ENCODE measurements at regions not wholly inside any gene's neighbourhood (a gene's known extent, or its start where the extent isn't known, plus 50 kb on each side); places are given as distances from the start of the nearest gene placed in this dataset.
"Not testable (repeated sequence)": the region's sequence is repeated elsewhere in the genome, so short reads cannot be mapped to it uniquely, and the experiment has no call there.

DNA sequence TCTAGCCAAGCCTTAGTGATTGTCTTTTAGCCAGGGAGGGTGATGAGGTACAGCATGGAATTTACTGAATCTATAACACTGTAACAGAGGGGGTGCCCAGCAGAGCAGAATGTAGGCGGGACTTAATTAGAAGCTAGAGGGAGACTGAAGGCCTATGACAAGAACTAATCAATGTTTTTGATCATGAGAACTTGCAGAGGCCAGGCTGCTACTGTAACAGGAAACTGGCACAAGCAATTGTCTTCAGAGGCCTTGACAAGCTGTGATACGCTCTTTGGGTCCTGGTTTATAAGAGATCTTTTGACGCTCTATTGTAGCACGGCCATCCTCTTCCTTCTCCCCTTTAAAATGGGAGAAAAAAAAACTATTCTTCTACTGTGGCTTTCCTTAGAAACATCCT lies 1297.3 kb downstream of the JRKL start:
- H4K20me1 ChIP-seq (ENCODE audit: insufficient read depth, low read depth, low read length): no peaks in the 10 kb centered on the region
- DNase-seq: no peak
- no peak overlapping the region for H3K4me3 ChIP-seq (ENCODE audit: low read length)
- H3K9ac ChIP-seq (ENCODE audit: low read length): no peak overlapping the region
- no peak overlapping the region for H2AFZ ChIP-seq (ENCODE audit: low read length)
- peaks cover 67% of the 10 kb centered on the region for H3K9me3 ChIP-seq (ENCODE audit: low read length)
- peaks cover 5% of the 10 kb centered on the region; the same call in 1 of the 2 replicates for H3K36me3 ChIP-seq (ENCODE audit: insufficient read depth, low read length)
- no peaks in the 10 kb centered on the region for H3K9me2 ChIP-seq (replicated peaks; ENCODE audit: insufficient read depth, low read length)
- no peaks in the 10 kb centered on the region for H3K4me1 ChIP-seq (ENCODE audit: low read length)
- no peak overlapping the region for H3K4me2 ChIP-seq (ENCODE audit: low read depth, low read length, poor library complexity, severe bottlenecking)
- H3K27ac ChIP-seq (ENCODE audit: low read length): no peak overlapping the region
- H3K79me2 ChIP-seq (ENCODE audit: low read length): no peaks in the 10 kb centered on the region
- H3K27me3 ChIP-seq (ENCODE audit: low read length): no peaks in the 10 kb centered on the region

GRCh38 chr11:97691061-97691460 lies 1301.2 kb downstream of the JRKL start:
- DNase-seq: no peak
- H3K4me2 ChIP-seq (ENCODE audit: low read depth, low read length, poor library complexity, severe bottlenecking): no peak overlapping the region
- H4K20me1 ChIP-seq (ENCODE audit: insufficient read depth, low read depth, low read length): no peaks in the 10 kb centered on the region
- H3K4me3 ChIP-seq (ENCODE audit: low read length): no peak overlapping the region
- no peaks in the 10 kb centered on the region for H3K27me3 ChIP-seq (ENCODE audit: low read length)
- H3K36me3 ChIP-seq (ENCODE audit: insufficient read depth, low read length): peaks cover 5% of the 10 kb centered on the region; the same call in 1 of the 2 replicates
- H2AFZ ChIP-seq (ENCODE audit: low read length): no peak overlapping the region
- no peak overlapping the region for H3K9ac ChIP-seq (ENCODE audit: low read length)
- no peaks in the 10 kb centered on the region for H3K4me1 ChIP-seq (ENCODE audit: low read length)
- no peaks in the 10 kb centered on the region for H3K79me2 ChIP-seq (ENCODE audit: low read length)
- H3K27ac ChIP-seq (ENCODE audit: low read length): no peak overlapping the region
- H3K9me3 ChIP-seq (ENCODE audit: low read length): peaks cover 53% of the 10 kb centered on the region
- no peaks in the 10 kb centered on the region for H3K9me2 ChIP-seq (replicated peaks; ENCODE audit: insufficient read depth, low read length)

- H3K4me3 ChIP-seq (ENCODE audit: low read length): no peak overlapping the region
- DNase-seq: no peak
- no peaks in the 10 kb centered on the region for H4K20me1 ChIP-seq (ENCODE audit: insufficient read depth, low read depth, low read length)
- peaks cover 69% of the 10 kb centered on the region for H3K9me3 ChIP-seq (ENCODE audit: low read length)
- H3K9me2 ChIP-seq (replicated peaks; ENCODE audit: insufficient read depth, low read length): no peaks in the 10 kb centered on the region
- H3K4me1 ChIP-seq (ENCODE audit: low read length): no peaks in the 10 kb centered on the region
- no peak overlapping the region for H3K9ac ChIP-seq (ENCODE audit: low read length)
- H3K27ac ChIP-seq (ENCODE audit: low read length): no peak overlapping the region
- no peak overlapping the region for H2AFZ ChIP-seq (ENCODE audit: low read length)
- H3K79me2 ChIP-seq (ENCODE audit: low read length): no peaks in the 10 kb centered on the region
- no peaks in the 10 kb centered on the region for H3K27me3 ChIP-seq (ENCODE audit: low read length)
- H3K4me2 ChIP-seq (ENCODE audit: low read depth, low read length, poor library complexity, severe bottlenecking): no peak overlapping the region
- no peaks in the 10 kb centered on the region for H3K36me3 ChIP-seq (ENCODE audit: insufficient read depth, low read length)
These were observed 1313.1 kb downstream of the JRKL start for GRCh38 chr11:97702951-97703350.

GRCh38 chr11:97703851-97704250 lies 1314.0 kb downstream of the JRKL start:
- Histone ChIP-seq H4K20me1 (ENCODE audit: insufficient read depth, low read depth, low read length) (no peaks in the 10 kb centered on the region), H3K27ac (ENCODE audit: low read length) (no peak overlapping the region), H2AFZ (ENCODE audit: low read length) (no peak overlapping the region), H3K79me2 (ENCODE audit: low read length) (no peaks in the 10 kb centered on the region), H3K4me1 (ENCODE audit: low read length) (no peaks in the 10 kb centered on the region), H3K9ac (ENCODE audit: low read length) (no peak overlapping the region), H3K36me3 (ENCODE audit: insufficient read depth, low read length) (no peaks in the 10 kb centered on the region), H3K9me3 (ENCODE audit: low read length) (peaks cover 67% of the 10 kb centered on the region), H3K9me2 (replicated peaks; ENCODE audit: insufficient read depth, low read length) (no peaks in the 10 kb centered on the region), H3K4me3 (ENCODE audit: low read length) (no peak overlapping the region), H3K4me2 (ENCODE audit: low read depth, low read length, poor library complexity, severe bottlenecking) (no peak overlapping the region), H3K27me3 (ENCODE audit: low read length) (no peaks in the 10 kb centered on the region)
- no peak for DNase-seq

DNA sequence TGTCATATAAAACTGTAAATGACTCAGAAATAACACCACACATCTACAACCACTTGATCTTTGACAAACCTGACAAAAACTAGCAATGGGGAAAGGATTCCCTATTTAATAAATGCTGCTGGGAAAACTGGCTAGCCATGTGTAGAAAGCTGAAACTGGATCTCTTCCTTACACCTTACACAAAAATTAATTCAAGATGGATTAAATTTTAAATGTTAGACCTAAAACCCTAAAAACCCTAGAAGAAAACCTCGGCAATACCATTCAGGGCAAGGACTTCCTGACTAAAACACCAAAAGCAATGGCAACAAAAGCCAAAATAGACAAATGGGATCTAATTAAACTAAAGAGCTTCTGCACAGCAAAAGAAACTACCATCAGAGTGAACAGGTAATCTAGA lies 1315.3 kb upstream of the CNTN5 start:
- not testable (repeated sequence) for H3K36me3 ChIP-seq (ENCODE audit: insufficient read depth, low read length); H3K9ac ChIP-seq (ENCODE audit: low read length); H4K20me1 ChIP-seq (ENCODE audit: insufficient read depth, low read depth, low read length); H3K27me3 ChIP-seq (ENCODE audit: low read length); H3K27ac ChIP-seq (ENCODE audit: low read length); H2AFZ ChIP-seq (ENCODE audit: low read length); H3K9me2 ChIP-seq (replicated peaks; ENCODE audit: insufficient read depth, low read length); H3K4me1 ChIP-seq (ENCODE audit: low read length); H3K79me2 ChIP-seq (ENCODE audit: low read length); H3K4me3 ChIP-seq (ENCODE audit: low read length); H3K4me2 ChIP-seq (ENCODE audit: low read depth, low read length, poor library complexity, severe bottlenecking)
- peak; percentile 75 for DNase-seq
- H3K9me3 ChIP-seq (ENCODE audit: low read length): peaks cover 68% of the 10 kb centered on the region

DNA sequence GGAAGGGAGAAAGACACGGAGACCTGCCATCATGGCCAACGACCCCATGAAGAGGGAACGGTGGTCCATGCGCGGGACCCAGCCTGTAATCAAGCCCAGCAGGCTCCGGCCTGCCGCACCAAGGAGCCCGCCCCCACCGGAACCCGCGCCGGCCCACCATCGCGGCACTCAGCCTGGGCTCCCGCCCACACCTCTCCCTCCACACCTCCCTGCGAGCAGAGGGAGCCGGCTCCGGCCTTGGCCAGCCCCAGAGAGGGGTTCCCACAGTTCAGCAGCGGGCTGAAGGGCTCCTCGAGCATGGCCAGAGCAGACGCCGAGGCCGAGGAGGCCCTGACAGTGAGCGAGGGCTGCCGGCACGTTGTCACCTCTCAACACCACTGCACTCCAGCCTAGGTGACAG lies 1302.8 kb upstream of the CNTN5 start:
- no peaks in the 10 kb centered on the region for H3K36me3 ChIP-seq (ENCODE audit: insufficient read depth, low read length)
- H3K9me2 ChIP-seq (replicated peaks; ENCODE audit: insufficient read depth, low read length): no peaks in the 10 kb centered on the region
- no peak overlapping the region for H3K27ac ChIP-seq (ENCODE audit: low read length)
- no peaks in the 10 kb centered on the region for H4K20me1 ChIP-seq (ENCODE audit: insufficient read depth, low read depth, low read length)
- no peaks in the 10 kb centered on the region for H3K4me1 ChIP-seq (ENCODE audit: low read length)
- no peak overlapping the region for H3K4me2 ChIP-seq (ENCODE audit: low read depth, low read length, poor library complexity, severe bottlenecking)
- H2AFZ ChIP-seq (ENCODE audit: low read length): no peak overlapping the region
- H3K9me3 ChIP-seq (ENCODE audit: low read length): peaks cover 78% of the 10 kb centered on the region
- no peaks in the 10 kb centered on the region for H3K79me2 ChIP-seq (ENCODE audit: low read length)
- H3K27me3 ChIP-seq (ENCODE audit: low read length): no peaks in the 10 kb centered on the region
- H3K4me3 ChIP-seq (ENCODE audit: low read length): no peak overlapping the region
- no peak for DNase-seq
- no peak overlapping the region for H3K9ac ChIP-seq (ENCODE audit: low read length)

DNA sequence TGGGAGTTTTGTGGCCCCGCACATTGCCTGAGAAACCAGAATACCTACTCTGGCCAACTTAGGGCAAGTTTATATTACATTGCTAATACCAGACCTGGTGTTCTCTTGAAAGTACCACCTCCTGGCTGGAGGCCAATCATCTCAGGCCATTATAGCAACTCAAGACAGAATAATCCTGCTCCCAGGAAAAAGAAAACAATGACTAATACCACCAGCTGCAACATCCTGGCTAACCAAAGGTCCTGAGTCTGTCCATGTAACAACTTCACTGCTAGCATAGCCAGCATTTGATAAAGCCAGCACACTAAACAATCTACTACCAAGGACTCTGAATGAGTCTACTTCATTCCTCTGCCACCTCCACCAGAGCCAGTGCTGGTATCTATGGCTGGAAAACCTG lies 1298.7 kb upstream of the CNTN5 start:
- DNase-seq: no peak
- no peaks in the 10 kb centered on the region for H3K36me3 ChIP-seq (ENCODE audit: insufficient read depth, low read length)
- H3K79me2 ChIP-seq (ENCODE audit: low read length): no peaks in the 10 kb centered on the region
- H4K20me1 ChIP-seq (ENCODE audit: insufficient read depth, low read depth, low read length): no peaks in the 10 kb centered on the region
- H3K27me3 ChIP-seq (ENCODE audit: low read length): no peaks in the 10 kb centered on the region
- no peak overlapping the region for H3K4me2 ChIP-seq (ENCODE audit: low read depth, low read length, poor library complexity, severe bottlenecking)
- no peak overlapping the region for H2AFZ ChIP-seq (ENCODE audit: low read length)
- no peak overlapping the region for H3K9ac ChIP-seq (ENCODE audit: low read length)
- no peak overlapping the region for H3K4me3 ChIP-seq (ENCODE audit: low read length)
- H3K4me1 ChIP-seq (ENCODE audit: low read length): no peaks in the 10 kb centered on the region
- H3K9me3 ChIP-seq (ENCODE audit: low read length): peaks cover 75% of the 10 kb centered on the region
- H3K9me2 ChIP-seq (replicated peaks; ENCODE audit: insufficient read depth, low read length): no peaks in the 10 kb centered on the region
- no peak overlapping the region for H3K27ac ChIP-seq (ENCODE audit: low read length)

GRCh38 chr11:97722721-97723120 lies 1298.0 kb upstream of the CNTN5 start:
- Histone ChIP-seq H3K4me2 (ENCODE audit: low read depth, low read length, poor library complexity, severe bottlenecking) (no peak overlapping the region), H3K79me2 (ENCODE audit: low read length) (no peaks in the 10 kb centered on the region), H3K9me3 (ENCODE audit: low read length) (peaks cover 75% of the 10 kb centered on the region), H3K27ac (ENCODE audit: low read length) (no peak overlapping the region), H3K9ac (ENCODE audit: low read length) (no peak overlapping the region), H3K4me3 (ENCODE audit: low read length) (no peak overlapping the region), H3K9me2 (replicated peaks; ENCODE audit: insufficient read depth, low read length) (no peaks in the 10 kb centered on the region), H3K27me3 (ENCODE audit: low read length) (no peaks in the 10 kb centered on the region), H3K36me3 (ENCODE audit: insufficient read depth, low read length) (no peaks in the 10 kb centered on the region), H2AFZ (ENCODE audit: low read length) (no peak overlapping the region), H3K4me1 (ENCODE audit: low read length) (no peaks in the 10 kb centered on the region), H4K20me1 (ENCODE audit: insufficient read depth, low read depth, low read length) (no peaks in the 10 kb centered on the region)
- no peak for DNase-seq
